ENCODE measurements at regions not wholly inside any gene's neighbourhood (a gene's known extent, or its start where the extent isn't known, plus 50 kb on each side); places are given as distances from the start of the nearest gene placed in this dataset.

DNA sequence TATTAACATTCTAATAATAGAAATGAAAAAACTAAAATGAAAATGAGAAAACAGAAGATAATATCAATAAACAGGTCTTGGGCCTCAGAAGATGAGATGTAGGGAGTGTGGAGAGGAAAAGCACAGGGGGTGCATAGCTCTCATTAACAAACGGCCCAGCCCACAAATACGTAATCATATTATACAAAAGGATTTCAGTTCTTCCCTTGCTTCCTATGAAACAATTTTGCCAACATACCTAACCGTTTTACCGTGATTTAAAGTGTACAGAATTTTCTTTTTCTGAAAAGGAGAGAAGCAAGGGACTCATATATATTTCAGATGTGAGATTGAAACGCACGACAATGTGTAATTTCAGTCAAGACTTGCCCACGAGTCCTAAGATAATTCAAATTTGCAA, 136.0 kb downstream of the HFE start:
- TF ChIP-seq, protein P1, sequence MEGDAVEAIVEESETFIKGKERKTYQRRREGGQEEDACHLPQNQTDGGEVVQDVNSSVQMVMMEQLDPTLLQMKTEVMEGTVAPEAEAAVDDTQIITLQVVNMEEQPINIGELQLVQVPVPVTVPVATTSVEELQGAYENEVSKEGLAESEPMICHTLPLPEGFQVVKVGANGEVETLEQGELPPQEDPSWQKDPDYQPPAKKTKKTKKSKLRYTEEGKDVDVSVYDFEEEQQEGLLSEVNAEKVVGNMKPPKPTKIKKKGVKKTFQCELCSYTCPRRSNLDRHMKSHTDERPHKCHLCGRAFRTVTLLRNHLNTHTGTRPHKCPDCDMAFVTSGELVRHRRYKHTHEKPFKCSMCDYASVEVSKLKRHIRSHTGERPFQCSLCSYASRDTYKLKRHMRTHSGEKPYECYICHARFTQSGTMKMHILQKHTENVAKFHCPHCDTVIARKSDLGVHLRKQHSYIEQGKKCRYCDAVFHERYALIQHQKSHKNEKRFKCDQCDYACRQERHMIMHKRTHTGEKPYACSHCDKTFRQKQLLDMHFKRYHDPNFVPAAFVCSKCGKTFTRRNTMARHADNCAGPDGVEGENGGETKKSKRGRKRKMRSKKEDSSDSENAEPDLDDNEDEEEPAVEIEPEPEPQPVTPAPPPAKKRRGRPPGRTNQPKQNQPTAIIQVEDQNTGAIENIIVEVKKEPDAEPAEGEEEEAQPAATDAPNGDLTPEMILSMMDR (conservative IDR thresholded peaks at IDR 0.05; ENCODE audit: low read depth in 2 of 2): no peak
- TF ChIP-seq JUNB (IDR thresholded peaks at IDR 0.05; ENCODE audit: unreplicated experiment) (no peak), EZH2 (IDR thresholded peaks at IDR 0.05; ENCODE audit: low read depth, unreplicated experiment) (no peak), POLR2AphosphoS5 (IDR thresholded peaks at IDR 0.05; ENCODE audit: low read depth) (no peak)
